ENCODE measurements at regions not wholly inside any gene's neighbourhood (a gene's known extent, or its start where the extent isn't known, plus 50 kb on each side); places are given as distances from the start of the nearest gene placed in this dataset.

DNA sequence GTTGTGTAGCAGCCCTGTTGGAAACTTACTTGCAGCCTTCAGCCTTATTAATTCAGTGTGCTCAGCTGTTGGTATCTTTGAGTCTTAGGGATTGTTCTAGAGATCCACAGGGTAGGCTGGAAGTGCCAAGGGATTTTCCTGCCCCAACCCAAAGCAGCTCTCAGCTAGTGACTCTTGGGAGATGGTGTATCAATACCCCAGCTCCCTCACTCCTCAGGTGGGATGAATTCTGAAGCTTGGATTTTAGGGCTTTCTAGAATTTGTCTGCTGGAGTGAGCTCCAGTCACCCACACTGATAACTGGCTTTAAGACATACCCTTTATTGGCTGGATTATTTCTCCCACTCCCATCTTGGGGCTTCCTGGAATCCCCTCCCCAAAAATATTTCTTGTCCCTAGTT lies 493.0 kb downstream of the MN1 start:
- H3K27ac ChIP-seq = no peak overlapping the region
- peaks cover 0 to 31% (median 24%) of the 10 kb centered on the region in 4 donors for H3K4me1 ChIP-seq
- TF ChIP-seq, protein P1, sequence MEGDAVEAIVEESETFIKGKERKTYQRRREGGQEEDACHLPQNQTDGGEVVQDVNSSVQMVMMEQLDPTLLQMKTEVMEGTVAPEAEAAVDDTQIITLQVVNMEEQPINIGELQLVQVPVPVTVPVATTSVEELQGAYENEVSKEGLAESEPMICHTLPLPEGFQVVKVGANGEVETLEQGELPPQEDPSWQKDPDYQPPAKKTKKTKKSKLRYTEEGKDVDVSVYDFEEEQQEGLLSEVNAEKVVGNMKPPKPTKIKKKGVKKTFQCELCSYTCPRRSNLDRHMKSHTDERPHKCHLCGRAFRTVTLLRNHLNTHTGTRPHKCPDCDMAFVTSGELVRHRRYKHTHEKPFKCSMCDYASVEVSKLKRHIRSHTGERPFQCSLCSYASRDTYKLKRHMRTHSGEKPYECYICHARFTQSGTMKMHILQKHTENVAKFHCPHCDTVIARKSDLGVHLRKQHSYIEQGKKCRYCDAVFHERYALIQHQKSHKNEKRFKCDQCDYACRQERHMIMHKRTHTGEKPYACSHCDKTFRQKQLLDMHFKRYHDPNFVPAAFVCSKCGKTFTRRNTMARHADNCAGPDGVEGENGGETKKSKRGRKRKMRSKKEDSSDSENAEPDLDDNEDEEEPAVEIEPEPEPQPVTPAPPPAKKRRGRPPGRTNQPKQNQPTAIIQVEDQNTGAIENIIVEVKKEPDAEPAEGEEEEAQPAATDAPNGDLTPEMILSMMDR (IDR thresholded peaks at IDR 0.05) = no peak
- no peaks in the 10 kb centered on the region for H3K36me3 ChIP-seq
- H3K9me3 ChIP-seq = peaks cover 0 to 5% (median 0%) of the 10 kb centered on the region in 3 donors
- H3K27me3 ChIP-seq = no peaks in the 10 kb centered on the region
- no peak overlapping the region for H3K4me3 ChIP-seq
- intact Hi-C loops (cut with DNase I; ENCODE audit: low total_unique reads) = no loop called here
- DNase-seq = no peak

- intact Hi-C loops (cut with DNase I; ENCODE audit: low total_unique reads) = no loop called here
Measured at GRCh38 chr22:27309697-27310096, 491.9 kb downstream of the MN1 start.

GRCh38 chr22:27310966-27311697 lies 490.4 kb downstream of the MN1 start:
- Histone ChIP-seq H3K36me3 (no peaks in the 10 kb centered on the region), H3K4me3 (no peak overlapping the region), H3K27ac (no peak overlapping the region), H3K9me3 (peaks cover 0 to 5% (median 0%) of the 10 kb centered on the region in 3 donors), H3K4me1 (peaks cover 0 to 42% (median 28%) of the 10 kb centered on the region in 4 donors), H3K27me3 (no peaks in the 10 kb centered on the region)
- TF ChIP-seq, protein P1 (IDR thresholded peaks at IDR 0.05) = no peak
- no peak for DNase-seq
- intact Hi-C loops (cut with DNase I; ENCODE audit: low total_unique reads) = no loop called here

More at GRCh38 chr22:27309697-27310096, 491.9 kb downstream of the MN1 start:
- Histone ChIP-seq H3K36me3 (no peaks in the 10 kb centered on the region), H3K4me3 (no peak overlapping the region), H3K27me3 (no peaks in the 10 kb centered on the region), H3K9me3 (peaks cover 0 to 5% (median 0%) of the 10 kb centered on the region in 3 donors), H3K4me1 (peaks cover 0 to 42% (median 28%) of the 10 kb centered on the region in 4 donors), H3K27ac (no peak overlapping the region)
- DNase-seq = no peak
- TF ChIP-seq, protein P1 (IDR thresholded peaks at IDR 0.05) = no peak

DNA sequence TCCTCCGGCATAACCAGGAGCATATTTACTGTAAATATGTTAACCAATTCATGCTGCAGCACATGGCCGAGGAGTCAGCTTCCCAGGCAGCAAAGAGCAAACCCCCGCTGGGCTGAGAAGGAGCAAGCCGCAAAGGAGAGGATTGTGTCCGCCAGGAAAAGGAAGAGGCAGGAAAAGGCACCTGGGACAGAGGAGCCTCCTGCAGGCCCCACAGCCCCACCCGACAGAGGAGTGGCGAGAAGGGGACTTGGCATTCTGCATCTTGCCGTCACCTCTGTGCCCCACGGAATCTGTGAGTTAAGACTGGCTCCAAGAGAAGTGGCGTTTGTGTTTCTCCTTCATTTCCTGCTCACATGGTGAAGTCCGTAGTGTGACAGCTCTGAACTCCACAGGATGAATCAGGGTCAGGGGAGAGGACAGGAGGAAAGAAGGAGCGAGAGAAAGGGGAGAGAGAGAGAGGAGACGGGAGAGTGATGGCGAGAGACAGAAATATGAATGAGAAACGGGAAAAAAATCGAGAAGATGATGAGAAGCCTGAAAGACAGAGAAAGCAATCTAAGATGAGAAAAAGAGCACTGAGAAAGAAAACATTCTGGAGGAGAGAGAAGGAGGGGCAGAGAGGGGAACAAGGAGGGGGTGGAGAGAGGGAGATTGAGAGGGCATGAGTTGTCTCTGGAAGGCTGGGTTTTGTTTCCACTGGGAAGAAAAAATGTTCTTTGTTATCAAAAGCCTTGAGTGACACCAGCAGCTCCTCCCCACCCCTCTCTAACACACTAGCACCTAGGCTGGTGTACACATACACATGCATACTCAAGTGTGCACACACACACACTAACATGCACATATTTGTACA lies 489.6 kb downstream of the MN1 start:
- intact Hi-C loops (cut with DNase I; ENCODE audit: low total_unique reads) = no loop called here
- no peak overlapping the region for H3K27ac ChIP-seq
- H3K9me3 ChIP-seq = peaks cover 0 to 5% (median 0%) of the 10 kb centered on the region in 3 donors
- peaks cover 0 to 42% (median 28%) of the 10 kb centered on the region in 4 donors for H3K4me1 ChIP-seq
- TF ChIP-seq, protein P1 (IDR thresholded peaks at IDR 0.05) = no peak
- DNase-seq = no peak
- H3K4me3 ChIP-seq = no peak overlapping the region
- H3K36me3 ChIP-seq = no peaks in the 10 kb centered on the region
- no peaks in the 10 kb centered on the region for H3K27me3 ChIP-seq

DNA sequence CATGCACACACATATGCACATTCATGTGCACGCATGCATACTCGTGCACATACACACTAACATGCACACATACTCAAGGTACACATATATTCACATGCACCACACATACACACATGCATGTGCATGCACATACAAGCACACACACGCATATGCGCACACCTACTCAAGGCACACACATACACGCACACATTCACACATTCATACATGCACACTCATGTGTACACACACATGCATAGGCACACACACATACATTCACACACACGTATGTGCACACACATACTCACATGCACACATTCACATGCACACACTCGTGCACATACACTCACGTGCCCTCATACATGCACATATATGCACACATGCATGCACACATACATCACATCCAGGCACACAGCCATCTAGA lies 489.0 kb downstream of the MN1 start:
- no peak overlapping the region for H3K4me3 ChIP-seq
- no peaks in the 10 kb centered on the region for H3K27me3 ChIP-seq
- H3K36me3 ChIP-seq = no peaks in the 10 kb centered on the region
- peaks cover 0 to 42% (median 28%) of the 10 kb centered on the region in 4 donors for H3K4me1 ChIP-seq
- no peak for DNase-seq
- TF ChIP-seq, protein P1 (IDR thresholded peaks at IDR 0.05) = no peak
- intact Hi-C loops (cut with DNase I; ENCODE audit: low total_unique reads) = no loop called here
- H3K27ac ChIP-seq = peak overlapping the region in 1 of 2 donors; percentile 50
- H3K9me3 ChIP-seq = peaks cover 0 to 5% (median 0%) of the 10 kb centered on the region in 3 donors

Data from tibial artery (tissue), 4 donors.